ENCODE measurements at regions not wholly inside any gene's neighbourhood (a gene's known extent, or its start where the extent isn't known, plus 50 kb on each side); places are given as distances from the start of the nearest gene placed in this dataset.
"Not testable (repeated sequence)": the region's sequence is repeated elsewhere in the genome, so short reads cannot be mapped to it uniquely, and the experiment has no call there.

- ATAC-seq: no peak
- TF ChIP-seq RARB (CRISPR knock-in tag; IDR thresholded peaks at IDR 0.05) (no peak), ISL1 (CRISPR knock-in tag; IDR thresholded peaks at IDR 0.05) (no peak), ESRRG (CRISPR knock-in tag; IDR thresholded peaks at IDR 0.05) (no peak), TOX (CRISPR knock-in tag; IDR thresholded peaks at IDR 0.05; ENCODE audit: borderline replicate concordance) (no peak), ARNTL (CRISPR knock-in tag; IDR thresholded peaks at IDR 0.05; ENCODE audit: borderline replicate concordance, low read depth) (no peak), ZNF70 (CRISPR knock-in tag; IDR thresholded peaks at IDR 0.05) (no peak), SNAI2 (CRISPR knock-in tag; IDR thresholded peaks at IDR 0.05) (no peak), ZFP3 (CRISPR knock-in tag; IDR thresholded peaks at IDR 0.05) (no peak), GLIS3 (CRISPR knock-in tag; IDR thresholded peaks at IDR 0.05) (no peak), ZNF565 (CRISPR knock-in tag; conservative IDR thresholded peaks at IDR 0.05; ENCODE audit: low read depth) (no peak), CSDC2 (CRISPR knock-in tag; IDR thresholded peaks at IDR 0.05) (no peak), TCF4 (CRISPR knock-in tag; IDR thresholded peaks at IDR 0.05; ENCODE audit: borderline replicate concordance) (no peak), ZNF8 (CRISPR knock-in tag; IDR thresholded peaks at IDR 0.05) (no peak), CSRNP3 (CRISPR knock-in tag; IDR thresholded peaks at IDR 0.05) (no peak)
- TF ChIP-seq, protein P1, sequence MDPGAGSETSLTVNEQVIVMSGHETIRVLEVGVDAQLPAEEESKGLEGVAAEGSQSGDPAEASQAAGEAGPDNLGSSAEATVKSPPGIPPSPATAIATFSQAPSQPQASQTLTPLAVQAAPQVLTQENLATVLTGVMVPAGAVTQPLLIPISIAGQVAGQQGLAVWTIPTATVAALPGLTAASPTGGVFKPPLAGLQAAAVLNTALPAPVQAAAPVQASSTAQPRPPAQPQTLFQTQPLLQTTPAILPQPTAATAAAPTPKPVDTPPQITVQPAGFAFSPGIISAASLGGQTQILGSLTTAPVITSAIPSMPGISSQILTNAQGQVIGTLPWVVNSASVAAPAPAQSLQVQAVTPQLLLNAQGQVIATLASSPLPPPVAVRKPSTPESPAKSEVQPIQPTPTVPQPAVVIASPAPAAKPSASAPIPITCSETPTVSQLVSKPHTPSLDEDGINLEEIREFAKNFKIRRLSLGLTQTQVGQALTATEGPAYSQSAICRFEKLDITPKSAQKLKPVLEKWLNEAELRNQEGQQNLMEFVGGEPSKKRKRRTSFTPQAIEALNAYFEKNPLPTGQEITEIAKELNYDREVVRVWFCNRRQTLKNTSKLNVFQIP (CRISPR knock-in tag; IDR thresholded peaks at IDR 0.05; ENCODE audit: borderline replicate concordance, low read depth): no peak
These were observed 163.3 kb upstream of the THBS1 start for GRCh38 chr15:39417366-39418134.

GRCh38 chr15:39419651-39420050 lies 161.2 kb upstream of the THBS1 start:
- ATAC-seq: no peak
- TF ChIP-seq ZC3H10 (CRISPR knock-in tag; IDR thresholded peaks at IDR 0.05) (no peak), ESRRG (CRISPR knock-in tag; IDR thresholded peaks at IDR 0.05) (no peak), TOX (CRISPR knock-in tag; IDR thresholded peaks at IDR 0.05; ENCODE audit: borderline replicate concordance) (no peak), ZNF565 (CRISPR knock-in tag; conservative IDR thresholded peaks at IDR 0.05; ENCODE audit: low read depth) (no peak), BACH2 (CRISPR knock-in tag; IDR thresholded peaks at IDR 0.05; ENCODE audit: borderline replicate concordance) (no peak), GLIS3 (CRISPR knock-in tag; IDR thresholded peaks at IDR 0.05) (no peak), PPARA (CRISPR knock-in tag; IDR thresholded peaks at IDR 0.05; ENCODE audit: borderline replicate concordance) (no peak), ZNF8 (CRISPR knock-in tag; IDR thresholded peaks at IDR 0.05) (no peak), RARB (CRISPR knock-in tag; IDR thresholded peaks at IDR 0.05) (no peak), CSDC2 (CRISPR knock-in tag; IDR thresholded peaks at IDR 0.05) (no peak), ZFP3 (CRISPR knock-in tag; IDR thresholded peaks at IDR 0.05) (no peak), OSR1 (CRISPR knock-in tag; IDR thresholded peaks at IDR 0.05) (no peak), TCF4 (CRISPR knock-in tag; IDR thresholded peaks at IDR 0.05; ENCODE audit: borderline replicate concordance) (no peak), SNAI2 (CRISPR knock-in tag; IDR thresholded peaks at IDR 0.05) (no peak)
- TF ChIP-seq, protein P2, sequence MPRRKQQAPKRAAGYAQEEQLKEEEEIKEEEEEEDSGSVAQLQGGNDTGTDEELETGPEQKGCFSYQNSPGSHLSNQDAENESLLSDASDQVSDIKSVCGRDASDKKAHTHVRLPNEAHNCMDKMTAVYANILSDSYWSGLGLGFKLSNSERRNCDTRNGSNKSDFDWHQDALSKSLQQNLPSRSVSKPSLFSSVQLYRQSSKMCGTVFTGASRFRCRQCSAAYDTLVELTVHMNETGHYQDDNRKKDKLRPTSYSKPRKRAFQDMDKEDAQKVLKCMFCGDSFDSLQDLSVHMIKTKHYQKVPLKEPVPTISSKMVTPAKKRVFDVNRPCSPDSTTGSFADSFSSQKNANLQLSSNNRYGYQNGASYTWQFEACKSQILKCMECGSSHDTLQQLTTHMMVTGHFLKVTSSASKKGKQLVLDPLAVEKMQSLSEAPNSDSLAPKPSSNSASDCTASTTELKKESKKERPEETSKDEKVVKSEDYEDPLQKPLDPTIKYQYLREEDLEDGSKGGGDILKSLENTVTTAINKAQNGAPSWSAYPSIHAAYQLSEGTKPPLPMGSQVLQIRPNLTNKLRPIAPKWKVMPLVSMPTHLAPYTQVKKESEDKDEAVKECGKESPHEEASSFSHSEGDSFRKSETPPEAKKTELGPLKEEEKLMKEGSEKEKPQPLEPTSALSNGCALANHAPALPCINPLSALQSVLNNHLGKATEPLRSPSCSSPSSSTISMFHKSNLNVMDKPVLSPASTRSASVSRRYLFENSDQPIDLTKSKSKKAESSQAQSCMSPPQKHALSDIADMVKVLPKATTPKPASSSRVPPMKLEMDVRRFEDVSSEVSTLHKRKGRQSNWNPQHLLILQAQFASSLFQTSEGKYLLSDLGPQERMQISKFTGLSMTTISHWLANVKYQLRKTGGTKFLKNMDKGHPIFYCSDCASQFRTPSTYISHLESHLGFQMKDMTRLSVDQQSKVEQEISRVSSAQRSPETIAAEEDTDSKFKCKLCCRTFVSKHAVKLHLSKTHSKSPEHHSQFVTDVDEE (CRISPR knock-in tag; IDR thresholded peaks at IDR 0.05): no peak
- TF ChIP-seq, protein P3, sequence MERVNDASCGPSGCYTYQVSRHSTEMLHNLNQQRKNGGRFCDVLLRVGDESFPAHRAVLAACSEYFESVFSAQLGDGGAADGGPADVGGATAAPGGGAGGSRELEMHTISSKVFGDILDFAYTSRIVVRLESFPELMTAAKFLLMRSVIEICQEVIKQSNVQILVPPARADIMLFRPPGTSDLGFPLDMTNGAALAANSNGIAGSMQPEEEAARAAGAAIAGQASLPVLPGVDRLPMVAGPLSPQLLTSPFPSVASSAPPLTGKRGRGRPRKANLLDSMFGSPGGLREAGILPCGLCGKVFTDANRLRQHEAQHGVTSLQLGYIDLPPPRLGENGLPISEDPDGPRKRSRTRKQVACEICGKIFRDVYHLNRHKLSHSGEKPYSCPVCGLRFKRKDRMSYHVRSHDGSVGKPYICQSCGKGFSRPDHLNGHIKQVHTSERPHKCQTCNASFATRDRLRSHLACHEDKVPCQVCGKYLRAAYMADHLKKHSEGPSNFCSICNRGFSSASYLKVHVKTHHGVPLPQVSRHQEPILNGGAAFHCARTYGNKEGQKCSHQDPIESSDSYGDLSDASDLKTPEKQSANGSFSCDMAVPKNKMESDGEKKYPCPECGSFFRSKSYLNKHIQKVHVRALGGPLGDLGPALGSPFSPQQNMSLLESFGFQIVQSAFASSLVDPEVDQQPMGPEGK (CRISPR knock-in tag; IDR thresholded peaks at IDR 0.05; ENCODE audit: borderline replicate concordance): no peak
- TF ChIP-seq, protein P1 (CRISPR knock-in tag; IDR thresholded peaks at IDR 0.05; ENCODE audit: borderline replicate concordance, low read depth): no peak

DNA sequence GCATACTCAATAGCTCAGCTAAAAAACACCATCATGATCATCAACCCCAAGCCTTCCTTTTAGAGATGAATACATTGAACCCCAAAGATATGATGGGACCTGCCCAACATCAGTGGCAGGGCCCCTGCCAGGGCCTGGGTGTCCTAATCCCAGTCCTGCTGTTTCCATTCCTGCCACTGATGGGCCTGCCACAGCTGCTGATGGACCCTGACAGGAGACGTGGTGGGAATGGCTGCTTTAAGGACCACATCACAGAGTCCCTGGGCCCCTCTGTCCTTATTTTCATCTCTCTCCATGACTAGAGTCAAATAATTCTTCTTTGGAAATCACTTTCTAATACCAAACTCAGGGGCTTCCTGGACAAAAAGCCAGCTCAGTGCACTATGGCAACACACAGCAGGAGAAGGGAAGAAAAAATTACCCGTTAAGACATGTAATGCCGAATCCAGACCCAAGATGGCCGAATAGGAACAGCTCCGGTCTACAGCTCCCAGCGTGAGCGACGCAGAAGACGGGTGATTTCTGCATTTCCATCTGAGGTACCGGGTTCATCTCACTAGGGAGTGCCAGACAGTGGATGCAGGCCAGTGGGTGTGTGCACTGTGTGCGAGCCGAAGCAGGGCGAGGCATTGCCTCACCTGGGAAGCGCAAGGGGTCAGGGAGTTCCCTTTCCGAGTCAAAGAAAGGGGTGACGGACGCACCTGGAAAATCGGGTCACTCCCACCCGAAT lies 160.6 kb upstream of the THBS1 start:
- not testable (repeated sequence) for ATAC-seq

DNA sequence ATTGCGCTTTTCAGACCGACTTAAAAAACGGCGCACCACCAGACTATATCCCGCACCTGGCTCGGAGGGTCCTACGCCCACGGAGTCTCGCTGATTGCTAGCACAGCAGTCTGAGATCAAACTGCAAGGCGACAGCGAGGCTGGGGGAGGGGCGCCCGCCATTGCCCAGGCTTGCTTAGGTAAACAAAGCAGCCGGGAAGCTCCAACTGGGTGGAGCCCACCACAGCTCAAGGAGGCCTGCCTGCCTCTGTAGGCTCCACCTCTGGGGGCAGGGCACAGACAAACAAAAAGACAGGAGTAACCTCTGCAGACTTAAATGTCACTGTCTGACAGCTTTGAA lies 160.1 kb upstream of the THBS1 start:
- ATAC-seq: not testable (repeated sequence)
